Tibial nerve (tissue), 4 donors: ENCODE measurements at regions not wholly inside any gene's neighbourhood (a gene's known extent, or its start where the extent isn't known, plus 50 kb on each side); places are given as distances from the start of the nearest gene placed in this dataset.
"Not testable (repeated sequence)": the region's sequence is repeated elsewhere in the genome, so short reads cannot be mapped to it uniquely, and the experiment has no call there.

ENCODE experiments used
- EP300 ChIP-seq, 2 donors: sonication (generic); formaldehyde crosslinking; IDR thresholded peaks; one replicate each; pipeline ENCODE4 v1.6.1; 2017; ENCODE audit warnings: antibody characterized with exemption in 2 of 2, mild to moderate bottlenecking in 1 of 2
- POLR2A ChIP-seq, 2 donors: fragments of 450-650 bp; IDR thresholded peaks; one replicate each; pipeline ENCODE4 v1.6.1; 2017; ENCODE audit warnings: antibody characterized with exemption in 2 of 2, mild to moderate bottlenecking in 2 of 2, moderate library complexity in 2 of 2
- TF ChIP-seq, protein P1 (sequence below), 5 experiments: fragments of 200-600 bp in 3 of 5; fragments of 450-650 bp in 2 of 5; sonication (generic) in 3 of 5; IDR thresholded peaks; one replicate each; pipeline ENCODE4 v1.5.1; 2016 to 2019; ENCODE audit warnings: antibody characterized with exemption in 5 of 5, mild to moderate bottlenecking in 3 of 5, moderate library complexity in 2 of 5

- TF ChIP-seq, protein P1, sequence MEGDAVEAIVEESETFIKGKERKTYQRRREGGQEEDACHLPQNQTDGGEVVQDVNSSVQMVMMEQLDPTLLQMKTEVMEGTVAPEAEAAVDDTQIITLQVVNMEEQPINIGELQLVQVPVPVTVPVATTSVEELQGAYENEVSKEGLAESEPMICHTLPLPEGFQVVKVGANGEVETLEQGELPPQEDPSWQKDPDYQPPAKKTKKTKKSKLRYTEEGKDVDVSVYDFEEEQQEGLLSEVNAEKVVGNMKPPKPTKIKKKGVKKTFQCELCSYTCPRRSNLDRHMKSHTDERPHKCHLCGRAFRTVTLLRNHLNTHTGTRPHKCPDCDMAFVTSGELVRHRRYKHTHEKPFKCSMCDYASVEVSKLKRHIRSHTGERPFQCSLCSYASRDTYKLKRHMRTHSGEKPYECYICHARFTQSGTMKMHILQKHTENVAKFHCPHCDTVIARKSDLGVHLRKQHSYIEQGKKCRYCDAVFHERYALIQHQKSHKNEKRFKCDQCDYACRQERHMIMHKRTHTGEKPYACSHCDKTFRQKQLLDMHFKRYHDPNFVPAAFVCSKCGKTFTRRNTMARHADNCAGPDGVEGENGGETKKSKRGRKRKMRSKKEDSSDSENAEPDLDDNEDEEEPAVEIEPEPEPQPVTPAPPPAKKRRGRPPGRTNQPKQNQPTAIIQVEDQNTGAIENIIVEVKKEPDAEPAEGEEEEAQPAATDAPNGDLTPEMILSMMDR (IDR thresholded peaks at IDR 0.05): not testable (repeated sequence)
- TF ChIP-seq POLR2A, EP300 (IDR thresholded peaks at IDR 0.05): not testable (repeated sequence)
These were observed 999.3 kb upstream of the CITED2 start for GRCh38 chr6:140373728-140374127.
